Sigmoid colon (tissue), 6 donors: ENCODE measurements at regions not wholly inside any gene's neighbourhood (a gene's known extent, or its start where the extent isn't known, plus 50 kb on each side); places are given as distances from the start of the nearest gene placed in this dataset.

Experiments used
- DNase-seq: peaks from one replicate; pipeline ENCODE4 v3.0.0-alpha.2; 2019
- H3K27ac ChIP-seq, 4 donors: fragments of 200-600 bp; sonication (generic); one replicate each; pipeline ENCODE4 v1.5.1; 2016 to 2019; ENCODE audit warnings: mild to moderate bottlenecking in 1 of 4
- H3K27me3 ChIP-seq, 3 donors: fragments of 200-600 bp; sonication (generic); one replicate each; pipeline ENCODE4 v1.5.1; 2019; ENCODE audit warnings: mild to moderate bottlenecking in 1 of 3
- H3K36me3 ChIP-seq, 4 donors: fragments of 200-600 bp; sonication (generic); one replicate each; pipeline ENCODE4 v1.5.1; 2016 to 2019
- H3K4me1 ChIP-seq, 4 donors: fragments of 200-600 bp; sonication (generic); one replicate each; pipeline ENCODE4 v1.5.1; 2017 to 2019
- H3K4me3 ChIP-seq, 4 donors: fragments of 200-600 bp; sonication (generic); one replicate each; pipeline ENCODE4 v1.5.1; 2017 to 2019; ENCODE audit warnings: mild to moderate bottlenecking in 2 of 4, moderate library complexity in 1 of 4
- H3K9me3 ChIP-seq, 4 donors: fragments of 200-600 bp in 3 of 4; sonication (generic) in 3 of 4; one replicate each; pipeline versions ENCODE4 v1.5.1 to v1.6.1; 2013 to 2019
- EP300 ChIP-seq, 4 donors: sonication (generic); formaldehyde crosslinking; IDR thresholded peaks; one replicate each; pipeline ENCODE4 v1.6.1; 2017; ENCODE audit warnings: antibody characterized with exemption in 4 of 4
- POLR2A ChIP-seq, 2 donors: fragments of 450-650 bp; IDR thresholded peaks; one replicate each; pipeline ENCODE4 v1.6.1; 2016; ENCODE audit warnings: antibody characterized with exemption in 2 of 2, mild to moderate bottlenecking in 2 of 2, moderate library complexity in 2 of 2
- POLR2AphosphoS5 ChIP-seq, 4 donors: sonication (generic); formaldehyde crosslinking; IDR thresholded peaks; one replicate each; pipeline ENCODE4 v1.6.1; 2017; ENCODE audit warnings: antibody characterized with exemption in 4 of 4
- WGBS, 2 donors: extraction: QIAGEN DNeasy Blood & Tissue Kit; methylation state at CpG; one replicate each; pipeline ENCODE4 v1.1.7; 2013; 5-methylcytosine and 5-hydroxymethylcytosine counted together
- intact Hi-C: fragments of 100-400 bp; cut with DNase I; formaldehyde crosslinking; loops from one replicate; pipeline ENCODE4 v1.15.1; 2023
- TF ChIP-seq, protein P1 (sequence below), 4 experiments: fragments of 450-650 bp in 3 of 4; fragments of 200-600 bp in 1 of 4; IDR thresholded peaks; one replicate each; pipeline ENCODE4 v1.5.1; 2016 to 2019; ENCODE audit warnings: antibody characterized with exemption in 4 of 4, mild to moderate bottlenecking in 3 of 4, moderate library complexity in 2 of 4
- donor health status: healthy with polysubstance abuse.
- donor health status: healthy.

- Histone ChIP-seq H3K27ac (no peak overlapping the region), H3K9me3 (no peaks in the 10 kb centered on the region), H3K36me3 (no peaks in the 10 kb centered on the region), H3K4me3 (no peak overlapping the region), H3K27me3 (no peaks in the 10 kb centered on the region), H3K4me1 (no peaks in the 10 kb centered on the region)
- no peak for TF ChIP-seq POLR2AphosphoS5 (IDR thresholded peaks at IDR 0.05)
- no peak for TF ChIP-seq EP300 (IDR thresholded peaks at IDR 0.05)
- TF ChIP-seq POLR2A (IDR thresholded peaks at IDR 0.05): no peak
- TF ChIP-seq, protein P1, sequence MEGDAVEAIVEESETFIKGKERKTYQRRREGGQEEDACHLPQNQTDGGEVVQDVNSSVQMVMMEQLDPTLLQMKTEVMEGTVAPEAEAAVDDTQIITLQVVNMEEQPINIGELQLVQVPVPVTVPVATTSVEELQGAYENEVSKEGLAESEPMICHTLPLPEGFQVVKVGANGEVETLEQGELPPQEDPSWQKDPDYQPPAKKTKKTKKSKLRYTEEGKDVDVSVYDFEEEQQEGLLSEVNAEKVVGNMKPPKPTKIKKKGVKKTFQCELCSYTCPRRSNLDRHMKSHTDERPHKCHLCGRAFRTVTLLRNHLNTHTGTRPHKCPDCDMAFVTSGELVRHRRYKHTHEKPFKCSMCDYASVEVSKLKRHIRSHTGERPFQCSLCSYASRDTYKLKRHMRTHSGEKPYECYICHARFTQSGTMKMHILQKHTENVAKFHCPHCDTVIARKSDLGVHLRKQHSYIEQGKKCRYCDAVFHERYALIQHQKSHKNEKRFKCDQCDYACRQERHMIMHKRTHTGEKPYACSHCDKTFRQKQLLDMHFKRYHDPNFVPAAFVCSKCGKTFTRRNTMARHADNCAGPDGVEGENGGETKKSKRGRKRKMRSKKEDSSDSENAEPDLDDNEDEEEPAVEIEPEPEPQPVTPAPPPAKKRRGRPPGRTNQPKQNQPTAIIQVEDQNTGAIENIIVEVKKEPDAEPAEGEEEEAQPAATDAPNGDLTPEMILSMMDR (IDR thresholded peaks at IDR 0.05): no peak
- no peak for DNase-seq
- WGBS, 2 donors: 22 to 65% methylated on average over 3 of the region's 3 CpGs
- intact Hi-C loops: no loop called here
Observed at GRCh38 chr11:43035086-43035485, 276.7 kb upstream of the API5 start.

DNA sequence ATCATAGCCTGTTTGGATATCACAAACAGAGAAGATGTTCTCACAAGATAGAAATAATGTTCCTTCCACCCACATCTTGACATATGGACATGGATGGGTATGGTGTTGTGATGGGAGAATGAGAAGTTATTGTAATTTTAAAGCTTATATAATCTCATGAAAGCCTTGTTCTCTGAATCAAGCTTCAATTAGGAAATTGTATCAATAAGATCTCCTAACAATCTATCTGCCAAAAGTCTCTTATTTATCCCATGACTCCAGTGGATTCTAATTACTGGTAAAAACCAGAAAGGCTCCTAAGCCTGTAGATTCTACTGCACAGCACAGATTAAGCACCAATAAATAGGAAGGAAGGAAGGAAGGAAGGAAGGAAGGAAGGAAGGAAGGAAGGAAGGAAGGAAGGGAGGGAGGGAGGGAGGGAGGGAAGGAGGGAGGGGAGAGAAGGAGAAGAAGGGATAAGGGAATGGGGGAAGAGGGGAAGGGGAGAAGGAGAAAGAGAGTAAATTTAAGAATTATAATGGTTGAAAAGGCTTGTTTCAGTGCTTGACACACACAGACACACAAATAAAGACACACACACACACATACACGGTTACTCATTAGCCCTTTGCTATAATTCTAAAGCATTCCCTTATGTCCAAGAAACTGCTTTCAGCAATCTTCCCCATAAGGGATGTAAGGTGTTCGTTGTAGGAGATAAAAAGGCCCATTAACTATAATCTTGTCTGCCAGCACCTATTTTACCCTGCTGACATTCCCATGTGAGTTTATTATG is 258.0 kb upstream of the API5 start:
- Histone ChIP-seq H3K4me3 (no peak overlapping the region), H3K4me1 (no peaks in the 10 kb centered on the region), H3K27ac (no peak overlapping the region), H3K36me3 (no peaks in the 10 kb centered on the region), H3K27me3 (no peaks in the 10 kb centered on the region), H3K9me3 (no peaks in the 10 kb centered on the region)
- DNase-seq: no peak
- TF ChIP-seq EP300 (IDR thresholded peaks at IDR 0.05): no peak
- no peak for TF ChIP-seq POLR2AphosphoS5 (IDR thresholded peaks at IDR 0.05)
- TF ChIP-seq, protein P1 (IDR thresholded peaks at IDR 0.05): no peak
- TF ChIP-seq POLR2A (IDR thresholded peaks at IDR 0.05): no peak
- intact Hi-C loops: no loop called here
- 52 to 54% methylated on average over 2 of the region's 2 CpGs for WGBS, 2 donors

DNA sequence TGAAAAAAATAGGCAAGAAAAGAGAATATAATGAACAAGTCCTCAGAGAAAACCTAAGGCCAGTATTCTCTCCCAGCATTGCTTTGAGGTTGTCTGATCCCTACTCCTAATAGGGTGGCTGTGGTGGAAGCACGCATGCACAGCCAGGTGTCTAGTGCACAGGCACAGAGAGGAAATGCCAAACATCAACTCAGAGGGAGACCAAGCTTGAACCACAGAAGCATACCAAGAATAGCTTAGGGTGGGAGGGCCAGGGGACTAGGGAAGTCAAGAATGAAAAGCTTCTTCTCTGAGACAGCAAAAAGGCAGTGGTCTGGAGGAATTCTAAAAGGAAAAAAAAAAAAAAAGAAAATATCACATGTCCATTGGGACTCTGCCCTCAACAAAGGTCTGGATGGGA is 244.1 kb upstream of the API5 start:
- WGBS, 2 donors: 77 to 88% methylated on average over 1 of the region's 1 CpG

DNA sequence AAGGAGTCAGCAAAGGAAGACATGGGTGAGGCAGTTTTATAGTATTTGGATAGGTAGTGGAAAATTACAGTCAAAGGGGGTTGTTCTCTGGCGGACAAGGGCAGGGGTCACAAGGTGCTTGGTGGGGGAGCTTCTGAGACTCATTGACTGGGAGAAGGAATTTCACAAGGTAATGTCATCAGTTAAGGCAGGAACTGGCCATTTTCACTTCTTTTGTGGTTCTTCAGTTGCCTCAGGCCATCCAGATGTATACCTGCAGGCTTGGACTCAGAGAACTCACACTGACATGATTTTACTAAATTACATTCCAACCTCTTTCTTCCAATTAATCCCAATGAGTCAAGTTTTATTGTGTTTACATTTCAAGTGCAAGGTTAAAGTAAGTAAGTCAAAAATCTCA is 240.5 kb upstream of the API5 start:
- H3K27me3 ChIP-seq: no peaks in the 10 kb centered on the region
- no peak overlapping the region for H3K4me3 ChIP-seq
- intact Hi-C loops: no loop called here
- no peaks in the 10 kb centered on the region for H3K36me3 ChIP-seq
- DNase-seq: no peak
- TF ChIP-seq POLR2A (IDR thresholded peaks at IDR 0.05): no peak
- TF ChIP-seq POLR2AphosphoS5 (IDR thresholded peaks at IDR 0.05): no peak
- no peak for TF ChIP-seq EP300 (IDR thresholded peaks at IDR 0.05)
- TF ChIP-seq, protein P1 (IDR thresholded peaks at IDR 0.05): no peak
- no peak overlapping the region for H3K27ac ChIP-seq
- peaks cover 0 to 3% (median 0%) of the 10 kb centered on the region in 4 donors for H3K9me3 ChIP-seq
- 33 to 75% methylated on average over 1 of the region's 1 CpG for WGBS, 2 donors
- no peaks in the 10 kb centered on the region for H3K4me1 ChIP-seq

More for the DNA sequence above, 244.1 kb upstream of the API5 start:
- peaks cover 0 to 3% (median 0%) of the 10 kb centered on the region in 4 donors for H3K9me3 ChIP-seq
- DNase-seq: no peak
- no peak overlapping the region for H3K27ac ChIP-seq
- no peak for TF ChIP-seq POLR2A (IDR thresholded peaks at IDR 0.05)
- no peak for TF ChIP-seq POLR2AphosphoS5 (IDR thresholded peaks at IDR 0.05)
- TF ChIP-seq, protein P1 (IDR thresholded peaks at IDR 0.05): no peak
- TF ChIP-seq EP300 (IDR thresholded peaks at IDR 0.05): no peak
- no peaks in the 10 kb centered on the region for H3K27me3 ChIP-seq
- H3K4me3 ChIP-seq: no peak overlapping the region
- intact Hi-C loops: no loop called here
- H3K4me1 ChIP-seq: no peaks in the 10 kb centered on the region
- no peaks in the 10 kb centered on the region for H3K36me3 ChIP-seq
